Activated T-cell treated with anti-CD3 and anti-CD28 coated beads for 48 hours (primary cell): ENCODE measurements at regions not wholly inside any gene's neighbourhood (a gene's known extent, or its start where the extent isn't known, plus 50 kb on each side); places are given as distances from the start of the nearest gene placed in this dataset.
"Not testable (repeated sequence)": the region's sequence is repeated elsewhere in the genome, so short reads cannot be mapped to it uniquely, and the experiment has no call there.

ENCODE experiments used
- DNase-seq: peaks from one replicate; pipeline ENCODE4 v3.0.0-alpha.2; 2020; ENCODE audit warnings: low read depth

GRCh38 chr2:173734797-173735196, 230.4 kb downstream of the SP3 start:
- no peak for DNase-seq

GRCh38 chr2:173737954-173738575, 227.1 kb downstream of the SP3 start:
- DNase-seq, result not testable (repeated sequence)

GRCh38 chr2:173739006-173739405, 226.2 kb downstream of the SP3 start:
- no peak for DNase-seq

GRCh38 chr2:173740639-173741038, 224.5 kb downstream of the SP3 start:
- no peak for DNase-seq

GRCh38 chr2:173741759-173742158, 223.4 kb downstream of the SP3 start:
- DNase-seq, result no peak

GRCh38 chr2:173747035-173747434, 218.1 kb downstream of the SP3 start:
- no peak for DNase-seq

- DNase-seq, result no peak
These were observed 215.9 kb downstream of the SP3 start for GRCh38 chr2:173749315-173749714.

GRCh38 chr2:173750353-173750801, 214.8 kb downstream of the SP3 start:
- DNase-seq, result no peak

- DNase-seq, result no peak
These were observed 214.3 kb downstream of the SP3 start for GRCh38 chr2:173750831-173751230.

- DNase-seq, result no peak
These were observed 213.8 kb downstream of the SP3 start for GRCh38 chr2:173751245-173751975.

- DNase-seq, result no peak
These were observed 213.0 kb downstream of the SP3 start for GRCh38 chr2:173752152-173752551.

- no peak for DNase-seq
These were observed 211.7 kb downstream of the SP3 start for GRCh38 chr2:173753441-173753840.

GRCh38 chr2:173754165-173754564, 211.0 kb downstream of the SP3 start:
- DNase-seq, result no peak

GRCh38 chr2:173754837-173755236, 210.3 kb downstream of the SP3 start:
- no peak for DNase-seq

- DNase-seq, result no peak
These were observed 209.4 kb downstream of the SP3 start for GRCh38 chr2:173755798-173756197.

GRCh38 chr2:173759959-173760358, 205.2 kb downstream of the SP3 start:
- DNase-seq, result no peak

GRCh38 chr2:173760553-173760952, 204.6 kb downstream of the SP3 start:
- DNase-seq, result no peak

- DNase-seq, result no peak
These were observed 203.5 kb downstream of the SP3 start for GRCh38 chr2:173761603-173762119.

GRCh38 chr2:173762221-173762620, 203.0 kb downstream of the SP3 start:
- no peak for DNase-seq

GRCh38 chr2:173762864-173763263, 202.3 kb downstream of the SP3 start:
- DNase-seq, result no peak

- no peak for DNase-seq
These were observed 201.5 kb downstream of the SP3 start for GRCh38 chr2:173763641-173764040.

- DNase-seq, result no peak
These were observed 201.1 kb downstream of the SP3 start for GRCh38 chr2:173764094-173764493.

GRCh38 chr2:173766537-173767289, 198.5 kb downstream of the SP3 start:
- no peak for DNase-seq
